ENCODE measurements at regions not wholly inside any gene's neighbourhood (a gene's known extent, or its start where the extent isn't known, plus 50 kb on each side); places are given as distances from the start of the nearest gene placed in this dataset.

GRCh38 chr11:19460718-19461405, 220.1 kb upstream of the E2F8 start:
- H3K4me1 Mint-ChIP-seq (ENCODE audit: low read depth), result no peaks in the 10 kb centered on the region
- no peak overlapping the region for H3K4me3 Mint-ChIP-seq
- ATAC-seq (no peak), DNase-seq (no peak)
- no peaks in the 10 kb centered on the region for H3K9me3 Mint-ChIP-seq
- H3K27me3 Mint-ChIP-seq, result peaks cover 7% of the 10 kb centered on the region
- H3K27ac Mint-ChIP-seq, result no peak overlapping the region
- no peak for TF ChIP-seq CTCF (IDR thresholded peaks at IDR 0.05)
- intact Hi-C loops (cut with micrococcal nuclease), result no loop called here
- ChIA-PET POLR2A (interaction anchor here (0.5 kb wide), 1 partner anchor 193 kb away, joined by 3 read pairs; no protein-coding TSS in a partner anchor), CTCF (interaction anchor here (1.2 kb wide), 1 partner anchor 8 kb away, joined by 3 read pairs; no protein-coding TSS in a partner anchor)
- no peaks in the 10 kb centered on the region for H3K36me3 Mint-ChIP-seq (ENCODE audit: low read depth)

DNA sequence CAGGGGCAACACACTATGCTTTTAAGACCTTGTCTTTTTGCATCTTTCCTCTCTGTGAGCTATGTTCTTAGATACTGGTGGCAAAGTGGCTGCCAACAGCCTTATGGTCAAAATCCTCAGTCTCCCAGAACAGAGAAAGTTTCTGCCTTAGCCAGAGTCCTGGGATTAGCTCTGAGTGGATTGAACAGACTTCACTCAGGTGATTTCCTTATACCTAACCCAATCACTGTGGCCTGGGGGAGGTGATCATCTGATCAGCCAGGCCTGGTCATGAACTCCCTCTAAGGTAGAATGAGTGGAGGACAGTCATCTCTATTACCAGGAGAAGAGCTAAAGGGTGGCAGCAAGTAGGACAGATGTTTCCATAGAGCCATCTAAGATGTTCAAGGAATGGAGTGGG, 218.5 kb upstream of the E2F8 start:
- H3K4me1 Mint-ChIP-seq (ENCODE audit: low read depth), result no peaks in the 10 kb centered on the region
- no peaks in the 10 kb centered on the region for H3K36me3 Mint-ChIP-seq (ENCODE audit: low read depth)
- peaks cover 10% of the 10 kb centered on the region for H3K27me3 Mint-ChIP-seq
- POLR2A ChIA-PET, result no interaction called here
- DNase-seq, result no peak
- H3K27ac Mint-ChIP-seq, result no peak overlapping the region
- ATAC-seq, result no peak
- CTCF ChIA-PET, result interaction anchor here (0.8 kb wide), 1 partner anchor 388 kb away, joined by 3 read pairs; no protein-coding TSS in a partner anchor
- no peaks in the 10 kb centered on the region for H3K9me3 Mint-ChIP-seq
- intact Hi-C loops (cut with micrococcal nuclease), result no loop called here
- no peak for TF ChIP-seq CTCF (IDR thresholded peaks at IDR 0.05)
- no peak overlapping the region for H3K4me3 Mint-ChIP-seq

GRCh38 chr11:19458721-19459120, 218.0 kb upstream of the E2F8 start:
- POLR2A ChIA-PET, result no interaction called here
- H3K9me3 Mint-ChIP-seq, result no peaks in the 10 kb centered on the region

GRCh38 chr11:19458231-19458630, 217.5 kb upstream of the E2F8 start:
- TF ChIP-seq CTCF (IDR thresholded peaks at IDR 0.05), result no peak
- ChIA-PET POLR2A (no interaction called here), CTCF (no interaction called here)
- Mint-ChIP-seq H3K27ac (no peak overlapping the region), H3K4me1 (ENCODE audit: low read depth) (no peaks in the 10 kb centered on the region), H3K27me3 (peaks cover 10% of the 10 kb centered on the region), H3K4me3 (no peak overlapping the region), H3K9me3 (no peaks in the 10 kb centered on the region), H3K36me3 (ENCODE audit: low read depth) (no peaks in the 10 kb centered on the region)
- intact Hi-C loops (cut with micrococcal nuclease), result no loop called here
- ATAC-seq (no peak), DNase-seq (no peak)

More at GRCh38 chr11:19458721-19459120, 218.0 kb upstream of the E2F8 start:
- ATAC-seq (no peak), DNase-seq (no peak)
- no peaks in the 10 kb centered on the region for H3K4me1 Mint-ChIP-seq (ENCODE audit: low read depth)
- TF ChIP-seq CTCF (IDR thresholded peaks at IDR 0.05), result no peak
- CTCF ChIA-PET, result no interaction called here
- no peak overlapping the region for H3K27ac Mint-ChIP-seq
- intact Hi-C loops (cut with micrococcal nuclease), result no loop called here
- H3K4me3 Mint-ChIP-seq, result no peak overlapping the region
- H3K36me3 Mint-ChIP-seq (ENCODE audit: low read depth), result no peaks in the 10 kb centered on the region
- peaks cover 10% of the 10 kb centered on the region for H3K27me3 Mint-ChIP-seq

- Mint-ChIP-seq H3K27ac (no peak overlapping the region), H3K36me3 (ENCODE audit: low read depth) (no peaks in the 10 kb centered on the region), H3K4me1 (ENCODE audit: low read depth) (no peaks in the 10 kb centered on the region), H3K4me3 (no peak overlapping the region), H3K9me3 (no peaks in the 10 kb centered on the region), H3K27me3 (peaks cover 10% of the 10 kb centered on the region)
- DNase-seq, result no peak
- ChIA-PET POLR2A (no interaction called here), CTCF (no interaction called here)
- ATAC-seq, result no peak
- no peak for TF ChIP-seq CTCF (IDR thresholded peaks at IDR 0.05)
- intact Hi-C loops (cut with micrococcal nuclease), result no loop called here
These were observed 215.0 kb upstream of the E2F8 start for GRCh38 chr11:19455731-19456130.
